ENCODE measurements at regions not wholly inside any gene's neighbourhood (a gene's known extent, or its start where the extent isn't known, plus 50 kb on each side); places are given as distances from the start of the nearest gene placed in this dataset.

GRCh38 chr12:76708296-76708695, 55.6 kb upstream of the ZDHHC17 start:
- no peak for DNase-seq

GRCh38 chr12:76711241-76711640, 52.7 kb upstream of the ZDHHC17 start:
- peak; percentile 51 for DNase-seq

- peak; percentile 49 for DNase-seq
Measured at GRCh38 chr12:76713130-76713529, 50.8 kb upstream of the ZDHHC17 start.

GRCh38 chr12:76713986-76714385, 49.9 kb upstream of the ZDHHC17 start:
- DNase-seq = peak; percentile 34

Measured in NCI-H226 (cell line).